ENCODE measurements at regions not wholly inside any gene's neighbourhood (a gene's known extent, or its start where the extent isn't known, plus 50 kb on each side); places are given as distances from the start of the nearest gene placed in this dataset.

- TF ChIP-seq CTCF (IDR thresholded peaks at IDR 0.05; ENCODE audit: low read length) (no peak), EZH2 (IDR thresholded peaks at IDR 0.05; ENCODE audit: borderline replicate concordance, low read length) (no peak)
Measured at GRCh38 chr2:19685731-19686130, 216.1 kb downstream of the TTC32 start.

Measured in OCI-LY1 (cell line).